DND-41 (cell line): ENCODE measurements at regions not wholly inside any gene's neighbourhood (a gene's known extent, or its start where the extent isn't known, plus 50 kb on each side); places are given as distances from the start of the nearest gene placed in this dataset.

Source experiments
- ATAC-seq: fragments of 200-7000 bp; cut with Tn5 transposase; 3 replicates; pipeline ENCODE4 v1.9.1; 2021; ENCODE audit warnings: low read depth; ENCODE audit not compliant: insufficient read depth
- DNase-seq: peaks from one replicate; pipeline ENCODE4 v3.0.0-alpha.2; 2020
- H2AFZ ChIP-seq: 2 replicates; pipeline ENCODE4 v1.6.0; 2012; ENCODE audit warnings: low read depth, low read length
- H3K27ac ChIP-seq: 2 replicates; pipeline ENCODE4 v1.5.1; 2012; ENCODE audit warnings: low read length, inconsistent platforms
- H3K27me3 ChIP-seq: fragments of 200-600 bp; sonication (generic); 2 replicates; pipeline ENCODE4 v1.6.0; 2012; ENCODE audit warnings: low read length, mild to moderate bottlenecking, inconsistent platforms; ENCODE audit not compliant: insufficient read depth, poor library complexity
- H3K36me3 ChIP-seq: 2 replicates; pipeline ENCODE4 v1.5.1; 2012; ENCODE audit warnings: low read length, inconsistent platforms; ENCODE audit not compliant: insufficient read depth
- H3K4me1 ChIP-seq: 2 replicates; pipeline ENCODE4 v1.5.1; 2012; ENCODE audit warnings: mild to moderate bottlenecking, low read length; ENCODE audit not compliant: insufficient read depth
- H3K4me2 ChIP-seq: 2 replicates; pipeline ENCODE4 v1.6.0; 2012; ENCODE audit warnings: mild to moderate bottlenecking, moderate library complexity, low read length, inconsistent platforms; ENCODE audit not compliant: insufficient read depth
- H3K4me3 ChIP-seq, 2 experiments: fragments of 200-600 bp in 1 of 2; shearing (Covaris generic) in 1 of 2; 2 replicates each; pipeline ENCODE4 v1.5.1; 2012 to 2016; ENCODE audit warnings: inconsistent platforms in 2 of 2, low read length in 2 of 2, mild to moderate bottlenecking in 2 of 2, low read depth in 1 of 2, moderate library complexity in 1 of 2
- H3K79me2 ChIP-seq: 2 replicates; pipeline ENCODE4 v1.6.0; 2012; ENCODE audit warnings: low read length, inconsistent platforms; ENCODE audit not compliant: insufficient read depth
- H3K9ac ChIP-seq: 2 replicates; pipeline ENCODE4 v1.6.0; 2012; ENCODE audit warnings: low read depth, mild to moderate bottlenecking, inconsistent platforms, low read length, moderate library complexity
- H3K9me3 ChIP-seq: 2 replicates; pipeline ENCODE4 v1.5.1; 2012; ENCODE audit warnings: low read length, moderate library complexity, mild to moderate bottlenecking, inconsistent platforms; ENCODE audit not compliant: insufficient read depth, severe bottlenecking
- H4K20me1 ChIP-seq: 2 replicates; pipeline ENCODE4 v1.6.0; 2012; ENCODE audit warnings: low read length; ENCODE audit not compliant: insufficient read depth
- CTCF ChIP-seq: IDR thresholded peaks from 2 replicates; pipeline ENCODE4 v1.5.1; 2012; ENCODE audit warnings: borderline replicate concordance, low read length, moderate library complexity, mild to moderate bottlenecking; ENCODE audit not compliant: poor library complexity, severe bottlenecking; ENCODE audit errors: extremely low read depth
- EZH2 ChIP-seq: IDR thresholded peaks from 3 replicates; pipeline ENCODE4 v1.6.1; 2012; ENCODE audit warnings: borderline replicate concordance, low read depth, mild to moderate bottlenecking, moderate library complexity, low read length, inconsistent platforms; ENCODE audit not compliant: severe bottlenecking

- TF ChIP-seq EZH2, result no peak
- no peak for TF ChIP-seq CTCF
- no peak overlapping the region for H3K27ac ChIP-seq
- no peak for DNase-seq
- peaks cover 16% of the 10 kb centered on the region for H3K27me3 ChIP-seq
- no peaks in the 10 kb centered on the region for H3K9me3 ChIP-seq
- H4K20me1 ChIP-seq, result no peaks in the 10 kb centered on the region
- no peaks in the 10 kb centered on the region for H3K36me3 ChIP-seq
- no peak overlapping the region for H2AFZ ChIP-seq
- H3K4me2 ChIP-seq, result no peak overlapping the region
- ATAC-seq, result no peak
- no peaks in the 10 kb centered on the region for H3K4me1 ChIP-seq
- H3K4me3 ChIP-seq, result no peak overlapping the region
- H3K79me2 ChIP-seq, result no peaks in the 10 kb centered on the region
- no peak overlapping the region for H3K9ac ChIP-seq
These were observed 100.6 kb upstream of the KCNJ15 start for GRCh38 chr21:38156200-38156599.

- H3K27me3 ChIP-seq, result peaks cover 16% of the 10 kb centered on the region
- H3K9ac ChIP-seq, result no peak overlapping the region
- no peaks in the 10 kb centered on the region for H3K9me3 ChIP-seq
- peak; percentile 77 for ATAC-seq
- TF ChIP-seq EZH2 (no peak), CTCF (peak; percentile 94)
- no peaks in the 10 kb centered on the region for H4K20me1 ChIP-seq
- H3K4me3 ChIP-seq, result no peak overlapping the region
- no peak overlapping the region for H3K4me2 ChIP-seq
- H3K27ac ChIP-seq, result no peak overlapping the region
- DNase-seq, result peak; percentile 66
- H3K36me3 ChIP-seq, result no peaks in the 10 kb centered on the region
- no peaks in the 10 kb centered on the region for H3K79me2 ChIP-seq
- no peaks in the 10 kb centered on the region for H3K4me1 ChIP-seq
- no peak overlapping the region for H2AFZ ChIP-seq
These were observed 97.4 kb upstream of the KCNJ15 start for GRCh38 chr21:38159355-38159754.

- ATAC-seq (no peak), DNase-seq (no peak)
- Histone ChIP-seq H3K9ac (no peak overlapping the region), H3K4me3 (no peak overlapping the region), H3K27ac (no peak overlapping the region), H2AFZ (no peak overlapping the region), H3K36me3 (no peaks in the 10 kb centered on the region), H3K9me3 (no peaks in the 10 kb centered on the region), H3K4me2 (no peak overlapping the region), H3K27me3 (no peaks in the 10 kb centered on the region), H3K79me2 (no peaks in the 10 kb centered on the region), H3K4me1 (no peaks in the 10 kb centered on the region), H4K20me1 (no peaks in the 10 kb centered on the region)
- TF ChIP-seq CTCF (no peak), EZH2 (no peak)
These were observed 91.2 kb upstream of the KCNJ15 start for GRCh38 chr21:38165466-38166172.

- H3K4me3 ChIP-seq, result no peak overlapping the region
- TF ChIP-seq CTCF (no peak), EZH2 (no peak)
- H3K36me3 ChIP-seq, result no peaks in the 10 kb centered on the region
- no peaks in the 10 kb centered on the region for H3K9me3 ChIP-seq
- no peak for ATAC-seq
- H3K4me2 ChIP-seq, result no peak overlapping the region
- no peaks in the 10 kb centered on the region for H3K27me3 ChIP-seq
- H3K27ac ChIP-seq, result no peak overlapping the region
- H3K9ac ChIP-seq, result no peak overlapping the region
- no peak for DNase-seq
- no peak overlapping the region for H2AFZ ChIP-seq
- no peaks in the 10 kb centered on the region for H3K4me1 ChIP-seq
- H3K79me2 ChIP-seq, result no peaks in the 10 kb centered on the region
- no peaks in the 10 kb centered on the region for H4K20me1 ChIP-seq
These were observed 90.6 kb upstream of the KCNJ15 start for GRCh38 chr21:38166173-38166535.
